NOMO-1 (cell line): ENCODE measurements at regions not wholly inside any gene's neighbourhood (a gene's known extent, or its start where the extent isn't known, plus 50 kb on each side); places are given as distances from the start of the nearest gene placed in this dataset.

Experiments
- DNase-seq, 2 experiments: peaks; one replicate each; lab custom pipeline; 2025; ENCODE audit not compliant: unreplicated experiment in 2 of 2; lab: John Stamatoyannopoulos, UW

GRCh38 chr11:115769891-115770290, 265.7 kb upstream of the CADM1 start:
- DNase-seq, result no peak

GRCh38 chr11:115767883-115768282, 263.7 kb upstream of the CADM1 start:
- no peak for DNase-seq

- DNase-seq, result no peak
Measured at GRCh38 chr11:115767047-115767802, 263.0 kb upstream of the CADM1 start.

DNA sequence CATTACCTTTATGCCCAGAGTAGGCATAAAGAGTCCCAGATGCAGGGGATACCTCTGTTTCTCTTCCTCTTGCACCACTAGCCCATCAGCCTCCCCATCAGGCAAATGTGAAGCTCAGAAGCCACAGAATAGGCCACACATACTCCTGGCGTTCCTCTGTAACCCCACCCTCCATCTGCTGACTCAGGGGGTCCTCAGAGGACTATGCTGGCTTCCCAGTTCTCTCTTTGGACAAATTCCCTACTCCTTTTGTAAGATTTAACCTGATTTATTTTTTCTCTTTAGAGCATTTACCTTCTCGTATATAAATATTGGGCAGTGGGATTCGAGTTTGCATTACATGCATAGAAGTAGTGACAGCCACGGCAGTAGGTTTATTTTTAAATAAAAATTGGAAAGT, 262.3 kb upstream of the CADM1 start:
- no peak for DNase-seq

GRCh38 chr11:115765803-115766239, 261.6 kb upstream of the CADM1 start:
- no peak for DNase-seq

DNA sequence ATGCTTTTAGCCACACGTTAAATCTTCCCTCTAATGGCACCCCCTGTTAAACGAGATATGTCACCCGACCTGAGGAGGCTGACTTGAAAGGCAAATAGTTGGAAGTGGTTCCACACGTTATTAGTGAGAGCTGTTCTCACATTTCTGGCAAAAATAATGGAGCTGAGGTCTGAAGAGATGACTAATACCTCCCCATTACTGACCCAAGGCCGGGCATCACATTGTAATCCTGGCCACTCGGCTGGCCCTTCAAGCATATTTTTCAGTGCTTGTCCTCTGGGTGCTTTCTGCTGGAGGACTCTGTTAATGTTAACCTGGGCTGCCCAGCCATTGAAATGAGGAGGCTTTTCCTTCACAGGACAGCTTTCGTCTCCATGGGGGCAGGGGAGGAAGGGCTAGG, 260.0 kb upstream of the CADM1 start:
- no peak for DNase-seq

DNA sequence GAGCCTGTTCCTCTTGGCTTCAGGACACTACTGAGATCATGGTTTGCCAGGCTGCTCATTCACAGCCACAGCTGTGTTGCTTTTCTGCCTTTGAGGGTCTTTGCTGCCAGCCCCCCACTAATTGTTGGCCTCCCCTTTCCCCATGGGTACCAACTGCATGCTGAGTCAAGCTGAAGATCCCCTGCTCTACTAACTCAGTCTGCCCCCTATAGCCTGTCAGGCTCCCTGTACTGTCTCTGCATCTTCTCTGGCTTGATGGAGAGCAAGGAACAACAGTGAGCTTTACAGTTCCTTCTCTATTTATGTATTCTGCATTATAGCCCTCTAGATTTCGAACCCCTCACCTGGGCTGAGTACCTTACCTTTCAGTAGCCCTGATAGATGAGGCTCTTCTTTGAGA, 257.6 kb upstream of the CADM1 start:
- no peak for DNase-seq

DNA sequence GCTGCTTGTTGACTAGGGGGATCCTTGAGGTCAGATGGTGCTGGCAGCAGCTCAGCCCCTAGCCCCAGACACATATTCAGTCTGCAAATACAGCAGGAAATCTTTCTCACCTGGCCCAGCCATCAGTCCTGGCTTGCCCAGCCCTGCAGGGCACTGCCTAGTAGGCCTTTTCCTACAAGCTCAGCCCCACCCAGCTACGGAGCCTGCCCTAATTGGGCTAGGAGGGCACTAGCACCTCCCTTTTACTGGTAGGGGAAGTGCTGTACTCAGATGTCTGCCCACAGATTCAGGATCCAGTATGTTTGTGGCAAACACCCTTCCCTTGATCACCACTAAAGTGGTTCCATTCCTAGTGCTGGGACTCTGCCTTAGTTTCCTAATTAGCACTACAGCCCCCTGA, 257.1 kb upstream of the CADM1 start:
- peak; percentile 46 to 48 for DNase-seq

- peak; percentile 4 to 27 for DNase-seq
Measured at GRCh38 chr11:115760461-115761320, 256.5 kb upstream of the CADM1 start.

DNA sequence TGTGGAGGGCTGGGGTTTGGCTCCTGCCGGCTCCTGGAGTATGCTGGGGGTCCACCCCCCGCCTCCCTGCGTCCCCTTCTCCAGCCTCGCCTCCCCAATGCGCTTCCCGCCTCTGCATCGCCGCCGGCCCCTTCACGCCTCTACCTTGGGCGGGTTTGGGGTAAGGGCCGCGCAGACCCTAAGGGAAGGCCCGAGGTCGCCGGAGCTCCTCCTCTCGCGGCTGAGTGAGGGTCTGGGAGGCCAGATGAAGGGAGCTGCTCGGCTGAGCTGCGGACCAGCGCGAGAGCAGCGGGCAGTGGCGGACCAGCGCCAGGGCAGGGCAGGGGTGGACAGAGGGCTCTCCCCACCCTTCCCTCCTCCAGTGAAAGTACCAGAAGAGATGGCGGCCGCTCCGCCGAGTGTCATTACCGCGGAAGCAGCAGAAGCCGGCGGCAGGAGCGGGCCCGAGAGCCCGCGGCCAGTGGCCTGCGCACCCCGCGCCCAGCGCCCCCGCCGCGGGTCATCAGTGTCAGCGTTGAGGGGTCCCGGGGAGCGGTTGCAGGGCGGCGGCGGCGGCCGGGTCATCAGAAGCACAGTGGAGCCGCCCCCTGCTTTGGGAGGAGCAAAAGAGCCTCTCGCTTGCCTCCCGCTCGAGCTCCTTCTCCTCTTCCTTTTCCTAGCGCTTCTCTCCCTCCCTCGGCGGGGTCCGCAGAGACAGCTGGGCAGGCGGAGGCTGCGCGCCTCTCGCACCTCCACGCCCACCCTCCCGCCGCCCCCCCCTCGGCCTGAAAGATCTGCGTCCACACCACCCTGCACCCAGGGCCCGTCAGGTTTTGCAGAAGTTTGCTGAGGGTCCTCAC, 255.6 kb upstream of the CADM1 start:
- DNase-seq, result peak; percentile 32 to 38

- no peak for DNase-seq
Measured at GRCh38 chr11:115758011-115758410, 253.8 kb upstream of the CADM1 start.

DNA sequence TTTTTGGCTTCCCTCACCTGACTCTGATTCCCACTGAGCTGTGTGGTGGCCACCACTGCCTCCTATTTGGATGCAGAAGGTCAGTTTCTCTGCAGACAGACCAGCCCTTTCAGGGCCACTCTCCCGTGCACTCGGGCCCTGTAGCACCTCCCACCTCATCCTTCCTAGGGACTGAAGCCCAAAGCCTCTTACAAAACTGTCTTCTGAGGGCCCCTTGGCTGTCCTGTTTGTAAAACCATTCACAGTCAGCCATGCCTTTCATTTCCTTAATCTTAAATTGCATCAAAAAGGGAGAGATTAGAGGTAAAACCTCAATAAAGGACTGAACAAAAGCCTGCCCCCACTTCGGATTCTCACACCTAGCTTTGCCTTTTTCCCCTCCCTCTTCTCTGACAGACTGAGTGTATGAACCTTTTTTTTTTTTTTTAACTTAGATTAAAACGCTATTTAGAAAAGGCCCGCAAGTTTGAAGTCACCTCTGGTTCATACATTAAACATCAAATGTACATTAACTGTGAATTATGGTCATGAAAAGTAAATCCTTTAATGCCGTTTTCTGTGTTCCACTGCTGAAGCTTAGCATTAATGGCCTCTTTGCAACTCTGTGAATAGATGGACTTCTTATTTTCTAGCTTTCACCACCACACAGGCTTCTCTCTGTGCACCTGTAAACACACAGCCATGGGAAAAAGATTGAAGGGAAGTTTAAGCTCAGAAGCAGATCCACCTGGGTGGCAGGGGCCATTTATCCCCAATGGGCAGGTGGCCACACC, 247.2 kb upstream of the CADM1 start:
- DNase-seq, result peak; percentile 8 to 16

DNA sequence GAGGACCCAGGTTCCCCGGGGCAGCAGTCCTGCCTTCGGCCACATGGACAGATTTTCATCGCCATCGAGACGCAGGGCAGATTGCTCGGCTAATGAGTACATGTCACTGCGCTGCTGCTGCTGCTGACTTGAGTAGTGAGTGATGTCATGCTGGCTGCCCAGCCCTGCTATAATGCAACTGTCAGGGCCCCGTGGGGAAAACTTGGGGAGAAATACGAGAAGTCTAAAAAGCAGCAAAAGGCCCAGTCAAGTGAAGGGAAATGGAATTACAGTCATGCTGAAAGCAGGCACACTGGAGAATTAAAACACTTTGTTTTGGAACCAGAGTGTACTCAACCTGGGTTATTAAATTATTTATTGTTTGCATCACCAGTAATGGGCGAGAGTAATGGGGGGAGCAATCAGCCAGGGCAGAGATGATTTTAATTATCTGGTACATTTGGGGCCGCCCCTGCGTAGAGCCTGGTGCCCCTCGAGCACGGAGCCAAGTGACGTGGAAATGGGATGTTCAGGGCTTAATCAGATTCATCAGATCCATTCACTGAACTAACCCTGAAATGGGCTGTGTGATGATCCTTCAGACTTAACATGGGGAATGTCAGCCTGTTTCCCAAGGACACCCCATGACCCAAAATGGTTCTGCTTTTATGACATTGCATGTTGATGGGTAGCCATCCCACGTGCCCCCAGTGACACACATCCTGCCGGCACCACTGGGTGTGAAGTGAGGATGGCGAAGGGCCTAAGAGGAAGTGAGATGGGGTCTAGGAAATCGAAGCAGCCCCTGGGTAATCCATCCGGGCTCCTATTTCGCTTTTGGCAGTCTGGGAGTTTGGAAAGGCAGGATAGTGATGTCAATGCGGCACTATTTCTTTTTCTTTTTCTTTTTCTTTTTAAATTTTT, 241.6 kb upstream of the CADM1 start:
- DNase-seq, result no peak

DNA sequence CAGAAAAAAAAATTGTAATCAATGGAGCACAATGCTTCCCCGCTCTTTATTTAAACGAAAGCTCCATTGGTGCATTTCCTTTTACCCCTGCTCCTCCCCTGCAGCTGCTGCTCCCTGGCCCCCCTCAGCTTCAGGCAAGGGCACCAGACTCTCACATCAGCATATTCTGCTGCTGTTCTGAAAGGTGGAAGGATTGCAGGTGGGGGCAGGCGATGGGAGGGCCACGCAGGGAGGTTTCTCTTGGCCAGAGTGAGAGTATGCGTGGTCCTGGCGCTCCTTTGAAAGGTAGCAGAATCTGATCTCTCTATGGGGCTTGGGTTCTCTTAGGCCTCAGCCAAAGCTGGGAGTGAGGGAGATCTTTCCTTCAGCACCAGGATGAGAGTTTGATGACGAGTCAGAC, 240.9 kb upstream of the CADM1 start:
- no peak for DNase-seq

GRCh38 chr11:115743719-115744118, 239.5 kb upstream of the CADM1 start:
- no peak for DNase-seq

- DNase-seq, result no peak
Measured at GRCh38 chr11:115741376-115742107, 237.3 kb upstream of the CADM1 start.

DNA sequence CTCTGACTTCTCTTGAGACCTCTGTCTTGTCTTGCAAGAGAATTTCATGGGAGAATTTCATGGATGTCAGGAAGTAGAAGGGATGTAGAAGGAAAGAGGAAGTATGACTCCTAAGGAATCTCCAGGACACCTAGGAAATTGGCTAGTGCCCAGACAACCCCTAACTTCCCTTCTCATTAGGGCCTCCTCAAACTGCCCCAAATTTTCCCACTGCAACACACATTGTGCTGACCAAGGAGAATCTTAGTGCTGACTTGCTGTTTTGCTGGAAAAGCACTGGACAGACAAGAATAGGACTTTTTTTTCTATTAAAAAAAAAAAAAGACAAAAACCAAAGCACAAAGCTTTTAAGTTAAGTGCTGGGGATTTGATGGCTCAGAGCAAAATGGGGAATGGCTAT, 236.1 kb upstream of the CADM1 start:
- DNase-seq, result no peak

GRCh38 chr11:115739878-115740277, 235.7 kb upstream of the CADM1 start:
- no peak for DNase-seq

- no peak for DNase-seq
Measured at GRCh38 chr11:115739146-115739545, 234.9 kb upstream of the CADM1 start.
